Tibial nerve (tissue), 4 donors: ENCODE measurements at regions not wholly inside any gene's neighbourhood (a gene's known extent, or its start where the extent isn't known, plus 50 kb on each side); places are given as distances from the start of the nearest gene placed in this dataset.
A peak's percentile ranks its signal among the peaks of the same experiment; 100 is the strongest.

Experiments
- DNase-seq, 2 donors: peaks; one replicate each; pipeline ENCODE4 v3.0.0-alpha.2; 2019; ENCODE audit warnings: low spot score in 2 of 2
- H3K27ac ChIP-seq, 4 donors: fragments of 200-600 bp; sonication (generic) in 3 of 4; one replicate each; pipeline ENCODE4 v1.5.1; 2017 to 2019; ENCODE audit warnings: mild to moderate bottlenecking in 1 of 4
- H3K27me3 ChIP-seq, 2 donors: fragments of 200-600 bp; sonication (generic) in 1 of 2; one replicate each; pipeline versions ENCODE4 v1.5.1 to v1.6.0; 2017 to 2019
- H3K36me3 ChIP-seq, 3 donors: fragments of 200-600 bp; sonication (generic); one replicate each; pipeline ENCODE4 v1.5.1; 2018 to 2019
- H3K4me1 ChIP-seq, 4 donors: fragments of 200-600 bp; sonication (generic) in 3 of 4; one replicate each; pipeline ENCODE4 v1.5.1; 2017 to 2019
- H3K4me3 ChIP-seq, 4 donors: fragments of 200-600 bp; sonication (generic) in 3 of 4; one replicate each; pipeline ENCODE4 v1.5.1; 2017 to 2019; ENCODE audit warnings: mild to moderate bottlenecking in 1 of 4, moderate library complexity in 1 of 4
- H3K9me3 ChIP-seq, 4 donors: fragments of 200-600 bp; sonication (generic) in 3 of 4; one replicate each; pipeline ENCODE4 v1.5.1; 2017 to 2019
- CTCF ChIP-seq, 5 experiments: fragments of 200-600 bp in 3 of 5; fragments of 450-650 bp in 2 of 5; sonication (generic) in 3 of 5; IDR thresholded peaks; one replicate each; pipeline ENCODE4 v1.5.1; 2016 to 2019; ENCODE audit warnings: antibody characterized with exemption in 5 of 5, mild to moderate bottlenecking in 3 of 5, moderate library complexity in 2 of 5
- EP300 ChIP-seq, 2 donors: sonication (generic); formaldehyde crosslinking; IDR thresholded peaks; one replicate each; pipeline ENCODE4 v1.6.1; 2017; ENCODE audit warnings: antibody characterized with exemption in 2 of 2, mild to moderate bottlenecking in 1 of 2
- POLR2A ChIP-seq, 2 donors: fragments of 450-650 bp; IDR thresholded peaks; one replicate each; pipeline ENCODE4 v1.6.1; 2017; ENCODE audit warnings: antibody characterized with exemption in 2 of 2, mild to moderate bottlenecking in 2 of 2, moderate library complexity in 2 of 2
- WGBS, 2 donors: methylation state at CpG; one replicate each; pipeline ENCODE4 v1.1.5; 2018; 5-methylcytosine and 5-hydroxymethylcytosine counted together

DNA sequence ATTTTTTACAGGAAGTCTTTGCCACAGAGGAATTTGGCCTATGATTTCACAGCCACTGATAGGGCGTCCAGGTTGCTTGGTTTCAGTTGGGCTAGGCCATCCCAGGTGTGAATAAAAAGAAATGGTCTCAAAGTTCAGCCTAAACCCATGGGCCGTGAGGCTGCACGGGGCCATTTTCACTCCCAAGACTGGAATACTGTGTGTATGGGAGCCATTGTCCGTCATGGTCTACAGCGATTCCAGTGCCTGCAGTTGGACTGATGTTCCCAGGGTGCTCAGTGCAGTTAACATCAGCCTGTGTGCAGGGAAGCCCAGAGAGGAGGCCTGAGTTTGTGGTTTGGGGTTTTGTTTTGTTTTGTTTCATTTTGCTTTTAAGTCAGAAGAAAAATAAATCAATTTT lies 133.2 kb downstream of the ADSS2 start:
- WGBS, 2 donors, result 88% methylated on average over 5 of the region's 5 CpGs
- Histone ChIP-seq H3K4me3 (no peak overlapping the region), H3K9me3 (no peaks in the 10 kb centered on the region), H3K27ac (no peak overlapping the region), H3K36me3 (no peaks in the 10 kb centered on the region), H3K27me3 (no peaks in the 10 kb centered on the region), H3K4me1 (peaks cover 0 to 16% (median 12%) of the 10 kb centered on the region in 4 donors)
- DNase-seq, result no peak
- TF ChIP-seq EP300 (IDR thresholded peaks at IDR 0.05) (no peak), CTCF (IDR thresholded peaks at IDR 0.05) (no peak), POLR2A (IDR thresholded peaks at IDR 0.05) (no peak)

DNA sequence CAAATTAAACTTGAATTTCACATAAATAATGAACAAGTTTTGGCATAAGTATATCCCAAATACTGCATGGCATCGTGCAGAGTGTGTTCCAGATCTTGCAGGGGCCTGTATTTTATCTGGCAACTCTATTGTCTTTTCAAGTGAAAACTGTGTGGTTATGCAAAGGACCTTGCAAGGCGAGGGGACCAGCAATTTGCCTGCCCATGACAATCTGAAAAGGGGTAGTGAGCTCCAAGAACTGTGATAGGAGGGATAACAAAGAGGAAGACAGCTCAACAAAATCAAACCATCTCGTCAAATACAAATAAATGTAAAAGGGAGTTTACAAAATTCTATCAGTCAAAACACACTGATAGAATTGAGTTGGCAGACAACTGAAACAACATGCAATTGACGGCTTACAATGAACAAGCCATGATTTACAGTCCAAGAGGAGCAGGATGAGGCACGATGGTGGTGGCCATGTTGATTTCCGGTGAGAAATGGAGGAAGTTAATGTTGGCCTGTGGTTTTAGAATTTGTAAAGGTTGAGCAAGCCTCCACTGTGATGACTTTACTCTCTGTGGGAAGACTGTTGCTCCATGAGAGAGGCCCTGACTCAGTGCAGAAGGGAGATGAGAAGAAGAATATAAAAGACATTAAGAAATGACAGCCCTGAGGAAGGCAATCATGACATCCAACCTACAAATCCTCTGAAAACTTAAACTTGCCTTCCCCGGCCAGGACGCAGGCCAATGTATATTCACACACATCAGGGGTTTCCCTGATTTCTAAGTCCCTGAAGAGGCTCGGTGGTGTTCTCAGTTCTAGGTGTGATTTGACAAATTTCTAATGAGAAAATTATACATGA lies 132.2 kb downstream of the ADSS2 start:
- Histone ChIP-seq H3K36me3 (no peaks in the 10 kb centered on the region), H3K27me3 (no peaks in the 10 kb centered on the region), H3K27ac (peak overlapping the region in 3 of 4 donors; percentile 9 to 57 (median 51)), H3K4me1 (peaks cover 0 to 19% (median 12%) of the 10 kb centered on the region in 4 donors), H3K4me3 (no peak overlapping the region), H3K9me3 (no peaks in the 10 kb centered on the region)
- TF ChIP-seq EP300 (IDR thresholded peaks at IDR 0.05), result peak in 1 of 2 donors; percentile 45
- no peak for TF ChIP-seq CTCF (IDR thresholded peaks at IDR 0.05)
- 70 to 79% methylated on average over 9 of the region's 9 CpGs for WGBS, 2 donors
- no peak for DNase-seq

- peaks cover 0 to 19% (median 12%) of the 10 kb centered on the region in 4 donors for H3K4me1 ChIP-seq
- 83 to 85% methylated on average over 1 of the region's 1 CpG for WGBS, 2 donors
- H3K27ac ChIP-seq, result peak overlapping the region in 3 of 4 donors; percentile 47 to 90 (median 81)
- no peaks in the 10 kb centered on the region for H3K36me3 ChIP-seq
- H3K9me3 ChIP-seq, result no peaks in the 10 kb centered on the region
- DNase-seq, result no peak
- H3K4me3 ChIP-seq, result no peak overlapping the region
- TF ChIP-seq EP300 (IDR thresholded peaks at IDR 0.05) (no peak), CTCF (IDR thresholded peaks at IDR 0.05) (no peak), POLR2A (IDR thresholded peaks at IDR 0.05) (no peak)
- no peaks in the 10 kb centered on the region for H3K27me3 ChIP-seq
These were observed 129.5 kb downstream of the ADSS2 start for GRCh38 chr1:244322181-244322580.

DNA sequence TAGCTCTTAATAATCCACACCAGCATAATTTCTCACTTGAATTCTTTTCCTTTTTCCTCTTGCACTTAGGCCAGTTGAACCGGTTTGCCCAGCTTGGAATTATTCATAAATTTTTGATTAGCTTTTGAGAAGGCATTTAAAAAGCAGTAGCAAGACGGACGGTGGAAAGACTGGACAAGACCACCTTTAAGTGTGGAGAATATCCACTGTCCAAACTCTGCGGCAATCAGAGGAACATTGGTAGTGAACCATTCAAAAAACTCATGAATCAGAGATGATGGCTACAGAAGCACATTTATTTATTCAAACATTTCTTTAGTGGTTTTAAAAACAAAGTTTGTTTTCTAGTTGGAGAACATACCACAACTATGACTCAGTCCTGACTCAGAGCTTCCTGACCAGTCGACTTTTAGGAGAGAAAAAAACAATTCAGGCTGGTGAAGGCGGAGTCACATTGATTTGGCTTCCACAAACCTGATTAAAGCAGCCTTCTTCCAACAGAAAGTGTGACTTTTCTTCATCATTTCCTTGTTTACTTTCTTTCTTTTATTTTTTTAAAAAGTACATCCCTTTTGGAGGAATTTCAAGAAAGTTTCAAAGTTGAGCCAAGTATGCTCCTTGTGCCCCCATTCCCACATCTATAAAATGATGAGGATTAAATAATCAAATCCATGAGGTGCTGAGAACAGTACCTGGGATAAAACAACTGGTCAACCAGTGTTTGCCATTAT lies 128.8 kb downstream of the ADSS2 start:
- TF ChIP-seq EP300 (IDR thresholded peaks at IDR 0.05) (peak; percentile 34 to 79), CTCF (IDR thresholded peaks at IDR 0.05) (no peak)
- Histone ChIP-seq H3K9me3 (peaks cover 0 to 3% (median 0%) of the 10 kb centered on the region in 4 donors), H3K36me3 (no peaks in the 10 kb centered on the region), H3K4me3 (no peak overlapping the region), H3K27ac (peak overlapping the region; percentile 0 to 90 (median 70)), H3K4me1 (peaks cover 0 to 19% (median 12%) of the 10 kb centered on the region in 4 donors), H3K27me3 (no peaks in the 10 kb centered on the region)
- DNase-seq, result peak in 1 of 2 donors; percentile 62
- WGBS, 2 donors, result 7 to 8% methylated on average over 6 of the region's 6 CpGs
